Transverse colon (tissue), 4 donors: ENCODE measurements at regions not wholly inside any gene's neighbourhood (a gene's known extent, or its start where the extent isn't known, plus 50 kb on each side); places are given as distances from the start of the nearest gene placed in this dataset.

Experiments
- DNase-seq: peaks from one replicate; pipeline ENCODE4 v3.0.0-alpha.2; 2019
- H3K27ac ChIP-seq, 4 donors: fragments of 200-600 bp; sonication (generic); 2 replicates each; pipeline ENCODE4 v1.5.1; 2016 to 2018; ENCODE audit warnings: inconsistent platforms in 4 of 4
- H3K27me3 ChIP-seq: fragments of 200-600 bp; sonication (generic); 2 replicates; pipeline ENCODE4 v1.5.1; 2017; ENCODE audit warnings: inconsistent platforms
- H3K36me3 ChIP-seq, 4 donors: fragments of 200-600 bp; sonication (generic); 2 replicates each; pipeline ENCODE4 v1.5.1; 2017 to 2019; ENCODE audit warnings: inconsistent platforms in 4 of 4
- H3K4me1 ChIP-seq, 4 donors: fragments of 200-600 bp; sonication (generic); 2 replicates each; pipeline ENCODE4 v1.5.1; 2017 to 2020; ENCODE audit warnings: inconsistent platforms in 4 of 4
- H3K4me3 ChIP-seq, 4 donors: fragments of 200-600 bp; sonication (generic); 1 replicate in 1 of 4; 2 replicates in 3 of 4; pipeline versions ENCODE4 v1.5.1 to v1.6.1; 2017 to 2019; ENCODE audit warnings: inconsistent platforms in 4 of 4
- H3K9me3 ChIP-seq, 2 donors: fragments of 200-600 bp; sonication (generic); 2 replicates each; pipeline ENCODE4 v1.5.1; 2017 to 2019; ENCODE audit warnings: inconsistent platforms in 2 of 2
- CTCF ChIP-seq, 5 experiments: fragments of 200-600 bp in 3 of 5; fragments of 450-650 bp in 2 of 5; sonication (generic) in 3 of 5; IDR thresholded peaks; 1 replicate in 2 of 5; 2 replicates in 3 of 5; pipeline ENCODE4 v1.5.1; 2016 to 2017; ENCODE audit warnings: antibody characterized with exemption in 5 of 5, inconsistent platforms in 3 of 5, mild to moderate bottlenecking in 2 of 5, moderate library complexity in 1 of 5
- EP300 ChIP-seq: sonication (generic); formaldehyde crosslinking; IDR thresholded peaks from one replicate; pipeline ENCODE4 v1.6.1; 2017; ENCODE audit warnings: antibody characterized with exemption, low read depth
- POLR2A ChIP-seq: fragments of 450-650 bp; IDR thresholded peaks from one replicate; pipeline ENCODE4 v1.6.1; 2016; ENCODE audit warnings: antibody characterized with exemption, mild to moderate bottlenecking, moderate library complexity
- POLR2AphosphoS5 ChIP-seq, 3 donors: sonication (generic); formaldehyde crosslinking; IDR thresholded peaks; one replicate each; pipeline ENCODE4 v1.6.1; 2016; ENCODE audit warnings: antibody characterized with exemption in 3 of 3
- WGBS, 2 donors: methylation state at CpG; one replicate each; pipeline ENCODE4 v1.1.5; 2018; ENCODE audit warnings: low coverage in 1 of 2; 5-methylcytosine and 5-hydroxymethylcytosine counted together
- in situ Hi-C, 4 donors: fragments of 200-750 bp; cut with MboI; loops; one replicate each; pipeline versions ENCODE4 v1.15.0 to v1.15.1; 2017; ENCODE audit warnings: low sequenced_read_pairs in 3 of 4, low pct_ligation_motif_present in 1 of 4, low pct_unique_long_range_greater_than_20kb in 1 of 4
- intact Hi-C: fragments of 100-400 bp; cut with DNase I; formaldehyde crosslinking; loops from one replicate; pipeline ENCODE4 v1.15.1; 2023; ENCODE audit warnings: low total_unique reads

GRCh38 chr3:157921811-157922210 is 184.4 kb downstream of the SHOX2 start:
- TF ChIP-seq POLR2AphosphoS5 (IDR thresholded peaks at IDR 0.05) (no peak), POLR2A (no peak), EP300 (no peak), CTCF (IDR thresholded peaks at IDR 0.05) (no peak)
- in situ Hi-C loops (no loop called here), intact Hi-C loops (no loop called here)
- Histone ChIP-seq H3K27me3 (no peaks in the 10 kb centered on the region), H3K4me3 (no peak overlapping the region), H3K27ac (no peak overlapping the region), H3K4me1 (no peaks in the 10 kb centered on the region), H3K36me3 (no peaks in the 10 kb centered on the region), H3K9me3 (no peaks in the 10 kb centered on the region)
- DNase-seq = no peak
- 50% methylated on average over 3 of the region's 3 CpGs for WGBS, 2 donors

- Histone ChIP-seq H3K4me3 (no peak overlapping the region), H3K27me3 (no peaks in the 10 kb centered on the region), H3K9me3 (no peaks in the 10 kb centered on the region), H3K4me1 (no peaks in the 10 kb centered on the region), H3K36me3 (no peaks in the 10 kb centered on the region), H3K27ac (no peak overlapping the region)
- WGBS, 2 donors = 79% methylated on average over 16 to 19 of the region's 19 CpGs
- in situ Hi-C loops (no loop called here), intact Hi-C loops (no loop called here)
- no peak for DNase-seq
- TF ChIP-seq CTCF (IDR thresholded peaks at IDR 0.05) (no peak), POLR2AphosphoS5 (IDR thresholded peaks at IDR 0.05) (no peak), EP300 (no peak), POLR2A (no peak)
Observed at GRCh38 chr3:157920822-157921700, 185.2 kb downstream of the SHOX2 start.

DNA sequence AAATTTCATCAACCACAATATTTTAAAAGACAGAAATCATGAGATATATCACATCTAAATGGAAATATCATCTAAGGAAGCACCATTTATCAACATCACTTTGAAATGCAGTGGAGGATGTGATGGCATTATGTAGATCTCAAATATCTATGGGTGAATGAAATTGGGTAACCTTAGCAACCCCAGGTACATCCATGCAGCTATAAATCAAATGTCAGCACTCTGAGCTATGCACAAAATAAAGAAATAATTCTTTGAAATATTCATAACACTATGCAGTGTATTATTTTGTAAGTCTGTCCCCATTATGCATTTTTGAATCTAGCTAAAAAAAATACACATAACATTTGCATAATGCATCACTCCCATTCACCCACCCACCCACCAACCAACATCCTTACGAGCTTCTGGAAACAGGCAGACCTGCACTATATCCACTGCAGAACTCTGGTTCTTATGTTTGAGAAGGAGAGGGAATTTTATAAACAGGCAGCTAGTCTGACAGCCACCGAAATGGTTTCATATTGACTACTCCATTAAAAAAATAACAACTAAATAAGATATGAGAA is 186.8 kb downstream of the SHOX2 start:
- no peak overlapping the region for H3K27ac ChIP-seq
- intact Hi-C loops (no loop called here), in situ Hi-C loops (no loop called here)
- H3K36me3 ChIP-seq = no peaks in the 10 kb centered on the region
- WGBS, 2 donors = 76 to 85% methylated on average over 2 of the region's 2 CpGs
- peaks cover 0 to under 1% (median 0%) of the 10 kb centered on the region in 4 donors for H3K4me1 ChIP-seq
- DNase-seq = no peak
- H3K9me3 ChIP-seq = no peaks in the 10 kb centered on the region
- TF ChIP-seq EP300 (no peak), POLR2AphosphoS5 (IDR thresholded peaks at IDR 0.05) (no peak), CTCF (IDR thresholded peaks at IDR 0.05) (no peak), POLR2A (no peak)
- H3K27me3 ChIP-seq = no peaks in the 10 kb centered on the region
- H3K4me3 ChIP-seq = no peak overlapping the region

DNA sequence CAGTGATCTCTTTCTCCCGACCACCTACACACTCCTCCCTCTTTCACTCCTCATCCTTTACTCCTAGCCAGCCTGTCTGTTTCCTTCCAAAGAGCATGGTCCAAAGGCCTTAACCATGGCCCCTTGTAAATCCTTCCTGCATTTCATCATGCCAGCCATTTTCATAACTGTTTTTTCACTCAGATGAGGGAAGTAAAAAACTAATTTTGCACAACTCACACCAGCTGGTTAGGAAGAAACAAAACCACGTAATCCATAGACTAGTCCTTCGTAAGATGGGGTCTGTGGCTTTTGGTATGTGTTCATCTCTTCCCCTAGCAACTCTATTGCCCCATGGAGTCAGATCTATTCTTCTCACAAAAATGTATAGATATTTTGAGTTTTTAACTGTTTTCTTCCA is 187.8 kb downstream of the SHOX2 start:
- H3K27ac ChIP-seq = no peak overlapping the region
- in situ Hi-C loops = no loop called here
- WGBS, 2 donors = 73 to 80% methylated on average over 2 to 3 of the region's 3 CpGs

More for the DNA sequence above, 187.8 kb downstream of the SHOX2 start:
- no peaks in the 10 kb centered on the region for H3K9me3 ChIP-seq
- intact Hi-C loops = no loop called here
- peaks cover 0 to 10% (median 3%) of the 10 kb centered on the region in 4 donors for H3K4me1 ChIP-seq
- no peak for DNase-seq
- no peaks in the 10 kb centered on the region for H3K27me3 ChIP-seq
- H3K36me3 ChIP-seq = no peaks in the 10 kb centered on the region
- TF ChIP-seq EP300 = no peak
- TF ChIP-seq POLR2A = no peak
- no peak for TF ChIP-seq POLR2AphosphoS5 (IDR thresholded peaks at IDR 0.05)
- H3K4me3 ChIP-seq = no peak overlapping the region
